Endothelial cell of umbilical vein (primary cell): ENCODE measurements at regions not wholly inside any gene's neighbourhood (a gene's known extent, or its start where the extent isn't known, plus 50 kb on each side); places are given as distances from the start of the nearest gene placed in this dataset.

Experiments used
- BruUV-seq: library from RNA; stranded (reverse); fragments of 400-500 nt; replicated peaks from 2 replicates; lab custom pipeline; 2021; lab: Mats Ljungman, UMichigan
- CTCF ChIA-PET: fragments of 300-600, 350-600 bp; sonication (Branson Sonifier 250); formaldehyde crosslinking; loops from one replicate; lab custom pipeline; 2021; ENCODE audit warnings: antibody characterized with exemption, inconsistent platforms; lab: Charles Lee
- POLR2A ChIA-PET: fragments of 300-600, 350-600 bp; sonication (Branson Sonifier 250); formaldehyde crosslinking; loops from one replicate; lab custom pipeline; 2021; ENCODE audit warnings: antibody characterized with exemption, inconsistent platforms; lab: Charles Lee
- DNase-seq: peaks from one replicate; pipeline ENCODE4 v3.0.0-alpha.2; 2011; ENCODE audit warnings: low read depth, low spot score
- FAIRE-seq: peaks from 2 replicates; lab custom pipeline; 2011; peaks lifted over from hg19 to GRCh38; lab: Jason Lieb, UNC
- H2AFZ ChIP-seq: 2 replicates; pipeline ENCODE4 v1.6.0; 2012; ENCODE audit warnings: low read depth, low read length, control low read depth, inconsistent platforms
- H3K27ac ChIP-seq: 2 replicates; pipeline ENCODE4 v1.5.1; 2011; ENCODE audit warnings: low read depth, mild to moderate bottlenecking, control low read depth, low read length, moderate library complexity; ENCODE audit not compliant: insufficient read depth
- H3K27me3 ChIP-seq, 2 experiments: 2 replicates each; pipeline versions ENCODE4 v1.6.0 to v1.6.1; 2011; ENCODE audit warnings: low read length in 2 of 2, mixed read lengths in 1 of 2; ENCODE audit not compliant: control insufficient read depth in 2 of 2, insufficient read depth in 2 of 2
- H3K36me3 ChIP-seq, 2 experiments: 2 replicates in 1 of 2; 3 replicates in 1 of 2; pipeline ENCODE4 v1.5.1; 2011; ENCODE audit warnings: low read length in 2 of 2, mild to moderate bottlenecking in 1 of 2, moderate library complexity in 1 of 2; ENCODE audit not compliant: control insufficient read depth in 2 of 2, insufficient read depth in 2 of 2; ENCODE audit errors: extremely low read depth in 1 of 2
- H3K4me1 ChIP-seq: 3 replicates; pipeline ENCODE4 v1.5.1; 2011; ENCODE audit warnings: mild to moderate bottlenecking, low read length; ENCODE audit not compliant: control insufficient read depth, insufficient read depth; ENCODE audit errors: extremely low read depth
- H3K4me2 ChIP-seq: 2 replicates; pipeline ENCODE4 v1.6.1; 2011; ENCODE audit warnings: low read length, control low read depth, mixed read lengths; ENCODE audit not compliant: insufficient read depth
- H3K4me3 ChIP-seq, 3 experiments: fragments of 200-600 bp in 1 of 3; sonication (generic), shearing (Covaris generic) in 1 of 3; replicated peaks in 1 of 3; 2 replicates each; pipeline ENCODE4 v1.5.1; 2011 to 2016; ENCODE audit warnings: control low read depth in 3 of 3, low read length in 3 of 3, mild to moderate bottlenecking in 2 of 3, inconsistent platforms in 1 of 3, low read depth in 1 of 3, moderate library complexity in 1 of 3; ENCODE audit not compliant: insufficient read depth in 1 of 3
- H3K79me2 ChIP-seq: 2 replicates; pipeline ENCODE4 v1.6.0; 2012; ENCODE audit warnings: low read length, inconsistent platforms; ENCODE audit not compliant: control insufficient read depth, insufficient read depth
- H3K9ac ChIP-seq: replicated peaks from 2 replicates; pipeline ENCODE3; 2011; ENCODE audit warnings: low read length, control low read depth; ENCODE audit not compliant: insufficient read depth; ENCODE audit errors: extremely low read depth
- H3K9me1 ChIP-seq: replicated peaks from 3 replicates; pipeline ENCODE4 v1.6.0; 2011; ENCODE audit warnings: mild to moderate bottlenecking, low read length; ENCODE audit not compliant: control insufficient read depth, insufficient read depth; ENCODE audit errors: extremely low read depth
- H3K9me3 ChIP-seq: replicated peaks from 2 replicates; pipeline ENCODE4 v1.5.1; 2012; ENCODE audit warnings: low read length, inconsistent platforms; ENCODE audit not compliant: control insufficient read depth, insufficient read depth
- H4K20me1 ChIP-seq: replicated peaks from 2 replicates; pipeline ENCODE3; 2011; ENCODE audit warnings: mild to moderate bottlenecking, low read length; ENCODE audit not compliant: control insufficient read depth, insufficient read depth; ENCODE audit errors: extremely low read depth
- CTCF ChIP-seq, 2 donors: IDR thresholded peaks; 1 replicate in 1 of 2; 2 replicates in 1 of 2; pipeline ENCODE4 v1.5.1; 2011; ENCODE audit warnings: low read length in 2 of 2, mild to moderate bottlenecking in 2 of 2, moderate library complexity in 2 of 2, control low read depth in 1 of 2, inconsistent platforms in 1 of 2, low read depth in 1 of 2; ENCODE audit not compliant: insufficient read depth in 1 of 2; ENCODE audit errors: extremely low read depth in 1 of 2
- EZH2 ChIP-seq: IDR thresholded peaks from 2 replicates; pipeline ENCODE4 v1.6.1; 2012; ENCODE audit warnings: borderline replicate concordance, low read depth, mild to moderate bottlenecking, moderate library complexity, low read length, inconsistent platforms; ENCODE audit not compliant: severe bottlenecking
- FOS ChIP-seq: IDR thresholded peaks from 2 replicates; pipeline ENCODE4 v1.6.1; 2011; ENCODE audit warnings: mild to moderate bottlenecking, low read length, moderate library complexity, borderline replicate concordance; ENCODE audit not compliant: insufficient read depth
- GATA2 ChIP-seq: IDR thresholded peaks from 2 replicates; pipeline ENCODE4 v1.7.0; 2011; ENCODE audit warnings: low read depth, mild to moderate bottlenecking, moderate library complexity, mixed read lengths, low read length; ENCODE audit not compliant: insufficient read length, insufficient read depth
- JUN ChIP-seq: IDR thresholded peaks from 2 replicates; pipeline ENCODE4 v1.6.1; 2011; ENCODE audit warnings: borderline replicate concordance, low read depth; ENCODE audit not compliant: insufficient read length, insufficient read depth
- MAX ChIP-seq: IDR thresholded peaks from 2 replicates; pipeline ENCODE4 v1.6.1; 2011; ENCODE audit not compliant: insufficient read depth, insufficient read length
- POLR2A ChIP-seq: IDR thresholded peaks from 2 replicates; pipeline ENCODE4 v1.6.1; 2012; ENCODE audit warnings: low read depth, mild to moderate bottlenecking, control low read depth, low read length
- POLR2AphosphoS5 ChIP-seq: IDR thresholded peaks from 2 replicates; pipeline ENCODE4 v1.6.1; 2012; ENCODE audit warnings: low read depth, mild to moderate bottlenecking, control low read depth, low read length, moderate library complexity; ENCODE audit not compliant: insufficient read depth
- dilution Hi-C: fragments of 300-500 bp; cut with MboI; formaldehyde crosslinking; loops from one replicate; pipeline ENCODE4 v1.15.0; 2019; ENCODE audit warnings: low sequenced_read_pairs; ENCODE audit not compliant: extremely low pct_ligation_motif_present
- intact Hi-C: fragments of 100-400 bp; cut with micrococcal nuclease; formaldehyde crosslinking; loops from one replicate; pipeline ENCODE4 v1.10.0; 2022

GRCh38 chr5:130479045-130479804 lies 575.0 kb downstream of the CHSY3 start:
- H3K9ac ChIP-seq = no peak overlapping the region
- H3K4me3 ChIP-seq = no peak overlapping the region
- no peak overlapping the region for H2AFZ ChIP-seq
- H3K79me2 ChIP-seq = no peaks in the 10 kb centered on the region
- H3K36me3 ChIP-seq = no peaks in the 10 kb centered on the region
- FAIRE-seq (no peak), DNase-seq (no peak)
- H3K27ac ChIP-seq = no peak overlapping the region
- H3K9me1 ChIP-seq = no peaks in the 10 kb centered on the region
- CTCF ChIA-PET = interaction anchor here (0.9 to 1.3 kb wide), 2 partner anchors 10 to 29 kb away, joined by 3 read pairs; no protein-coding TSS in a partner anchor
- TF ChIP-seq JUN (no peak), POLR2AphosphoS5 (no peak), FOS (no peak), GATA2 (no peak), POLR2A (no peak), EZH2 (no peak), MAX (no peak), CTCF (IDR thresholded peaks at IDR 0.05; ENCODE audit: extremely low read depth in 1 of 2, insufficient read depth in 1 of 2, low read depth in 1 of 2, low read length in 2 of 2) (no peak)
- H3K27me3 ChIP-seq = no peaks in the 10 kb centered on the region
- POLR2A ChIA-PET = no interaction called here
- dilution Hi-C loops = no loop called here
- no peak overlapping the region for H3K4me2 ChIP-seq
- peaks cover 2% of the 10 kb centered on the region for H3K9me3 ChIP-seq
- BruUV-seq = no TSS peak
- intact Hi-C loops = no loop called here
- no peaks in the 10 kb centered on the region for H4K20me1 ChIP-seq
- H3K4me1 ChIP-seq = no peaks in the 10 kb centered on the region
